DMS 273 (cell line): ENCODE measurements at regions not wholly inside any gene's neighbourhood (a gene's known extent, or its start where the extent isn't known, plus 50 kb on each side); places are given as distances from the start of the nearest gene placed in this dataset.

Experiments used
- DNase-seq: peaks from one replicate; lab custom pipeline; 2025; ENCODE audit not compliant: unreplicated experiment; lab: John Stamatoyannopoulos, UW

GRCh38 chr9:115914291-115914690 lies 239.3 kb upstream of the PAPPA start:
- no peak for DNase-seq

DNA sequence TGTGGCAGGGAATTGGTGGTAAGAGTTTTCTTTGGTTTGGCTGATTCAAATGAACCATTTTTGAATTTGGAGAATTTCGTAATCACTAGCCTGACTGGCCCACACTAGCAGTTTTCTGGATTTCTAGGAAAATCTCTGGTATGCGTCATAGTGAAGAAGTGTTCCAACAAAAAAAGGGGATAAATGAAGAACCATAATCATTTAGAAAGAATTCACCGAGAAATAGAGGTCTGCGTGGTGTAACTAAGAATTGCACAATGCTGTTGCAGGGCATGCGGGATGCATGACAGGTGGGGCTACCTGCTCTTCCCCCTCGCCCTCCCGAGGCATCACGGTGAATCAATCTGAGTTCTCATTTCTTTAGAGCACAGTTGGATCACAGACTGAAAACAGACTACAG lies 232.3 kb upstream of the PAPPA start:
- no peak for DNase-seq

- DNase-seq, result no peak
Observed at GRCh38 chr9:115922444-115922843, 231.1 kb upstream of the PAPPA start.

DNA sequence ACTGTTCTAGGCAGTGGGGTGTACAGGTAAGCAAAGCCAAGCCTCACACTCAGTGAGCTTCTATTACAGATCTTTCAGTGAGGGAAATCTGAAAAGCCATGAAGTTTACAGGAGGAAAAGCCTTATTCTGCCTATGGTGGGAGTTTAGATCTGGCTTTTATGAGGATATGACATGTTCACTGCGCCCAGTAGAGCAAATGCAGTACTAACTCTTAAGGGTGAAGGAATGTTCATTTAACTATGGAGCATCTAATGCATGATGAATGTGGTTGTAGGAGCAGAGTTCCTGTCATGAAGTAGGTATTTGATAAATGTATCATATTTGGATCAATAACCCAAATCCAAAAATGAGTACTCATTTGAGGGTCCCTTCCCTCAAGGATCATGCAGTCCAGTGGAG lies 230.2 kb upstream of the PAPPA start:
- no peak for DNase-seq

GRCh38 chr9:115923903-115924668 lies 229.5 kb upstream of the PAPPA start:
- no peak for DNase-seq

- no peak for DNase-seq
Observed at GRCh38 chr9:115924669-115924987, 229.0 kb upstream of the PAPPA start.

DNA sequence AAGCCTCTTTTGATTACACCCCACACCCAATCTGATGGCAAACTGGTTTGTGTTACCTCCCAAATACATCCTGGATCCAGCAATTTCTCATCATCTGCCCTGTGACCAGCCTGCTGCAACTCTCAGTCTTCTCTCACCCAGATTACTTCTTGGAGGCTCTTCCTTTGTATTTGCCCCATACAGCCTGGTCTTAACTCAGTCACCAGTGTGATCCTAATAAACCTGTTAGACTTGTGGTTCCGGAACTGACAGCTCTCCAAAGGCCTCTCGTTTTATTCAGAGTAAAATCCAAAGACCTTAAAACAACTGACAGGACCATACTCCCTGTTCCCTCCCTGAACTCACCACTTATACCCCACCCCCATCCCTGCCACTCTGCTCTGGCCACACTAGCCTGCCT lies 228.2 kb upstream of the PAPPA start:
- no peak for DNase-seq

- DNase-seq, result no peak
Observed at GRCh38 chr9:115930472-115930871, 223.1 kb upstream of the PAPPA start.

DNA sequence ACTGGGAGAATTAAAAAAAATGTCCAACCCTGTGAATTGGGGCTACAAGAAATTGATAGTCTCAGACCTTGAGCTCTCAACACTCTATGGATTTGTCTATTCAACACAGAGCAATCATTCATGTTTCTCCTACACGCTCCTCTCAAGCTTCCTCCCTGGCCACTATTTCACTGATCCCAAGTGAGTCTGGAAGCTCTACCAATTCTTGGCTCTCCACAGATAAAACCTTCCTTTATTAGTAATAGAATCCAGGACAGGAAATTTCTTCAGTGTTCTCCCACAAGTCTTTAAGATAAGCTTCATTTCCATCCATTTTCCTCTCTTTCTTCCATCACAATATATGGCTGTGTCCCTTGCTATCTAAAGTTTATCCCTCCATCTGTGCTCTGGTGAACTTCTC lies 215.1 kb upstream of the PAPPA start:
- no peak for DNase-seq

DNA sequence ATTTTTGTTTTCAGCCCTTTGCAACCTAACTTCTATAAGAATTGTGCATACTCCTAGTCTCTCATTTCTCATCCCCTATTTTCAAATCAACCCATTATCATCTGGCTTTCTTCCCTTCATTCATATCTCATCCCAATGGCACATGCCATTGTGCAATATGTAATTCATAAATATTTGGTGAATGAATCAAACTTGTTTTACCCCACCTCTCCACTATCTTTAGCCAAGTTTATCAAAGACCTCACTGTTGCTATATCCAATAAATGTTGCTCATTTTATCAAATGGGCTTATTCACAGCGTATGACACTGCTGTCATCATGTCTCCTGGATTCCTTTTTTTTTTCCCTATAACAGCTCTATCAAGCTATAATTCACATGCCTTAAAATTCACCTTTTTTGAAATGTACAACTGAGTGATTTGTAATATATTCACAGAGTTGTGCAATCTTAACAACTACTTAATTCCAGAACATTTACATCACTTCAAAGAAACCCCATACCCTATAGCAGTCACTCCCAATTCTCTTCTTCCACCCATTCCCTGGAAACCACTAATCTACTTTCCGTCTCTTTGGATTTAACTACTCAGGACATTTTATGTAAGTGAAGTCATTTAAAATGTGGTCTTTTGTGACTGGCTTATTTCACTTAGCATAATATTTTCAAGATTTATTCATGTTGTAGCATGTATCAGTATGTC lies 214.4 kb upstream of the PAPPA start:
- DNase-seq, result no peak

DNA sequence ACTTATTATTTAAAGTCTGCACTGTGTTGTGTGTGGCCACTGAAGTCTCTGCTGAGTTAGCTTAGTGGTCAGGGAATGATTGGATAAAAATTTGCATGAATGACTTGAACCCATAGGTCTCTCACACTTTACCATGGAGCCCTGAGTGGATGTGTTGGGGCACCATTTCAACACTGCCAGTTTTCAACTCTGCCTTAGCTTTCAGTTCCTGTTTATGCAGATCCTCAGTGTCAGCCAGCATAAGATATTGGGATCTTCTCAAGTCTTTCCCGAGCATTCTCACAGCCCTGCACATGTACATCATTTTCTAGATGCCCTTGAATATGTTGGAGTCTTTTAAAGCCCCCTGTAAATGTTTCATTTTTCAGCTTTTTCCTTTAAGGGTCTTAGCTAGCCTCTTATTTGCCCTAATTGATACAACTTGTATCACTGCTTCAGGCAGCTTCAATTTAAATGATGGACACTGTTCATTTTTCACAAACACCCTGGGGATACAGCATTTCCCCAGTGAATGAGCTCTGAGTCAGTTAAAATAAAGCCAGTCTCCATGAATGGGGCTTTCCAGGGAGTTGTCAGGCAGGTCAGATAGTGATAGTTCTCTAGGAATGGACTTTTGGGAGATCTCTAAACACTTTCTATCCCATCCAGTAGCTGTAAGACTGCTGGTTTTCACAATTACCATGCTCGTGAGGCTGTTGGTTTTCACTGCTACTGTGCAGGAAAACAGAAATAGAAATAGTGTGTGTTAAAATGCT lies 211.9 kb upstream of the PAPPA start:
- DNase-seq, result no peak

- no peak for DNase-seq
Observed at GRCh38 chr9:115943431-115944165, 210.0 kb upstream of the PAPPA start.

GRCh38 chr9:115944166-115944948 lies 209.2 kb upstream of the PAPPA start:
- DNase-seq, result peak; percentile 9

DNA sequence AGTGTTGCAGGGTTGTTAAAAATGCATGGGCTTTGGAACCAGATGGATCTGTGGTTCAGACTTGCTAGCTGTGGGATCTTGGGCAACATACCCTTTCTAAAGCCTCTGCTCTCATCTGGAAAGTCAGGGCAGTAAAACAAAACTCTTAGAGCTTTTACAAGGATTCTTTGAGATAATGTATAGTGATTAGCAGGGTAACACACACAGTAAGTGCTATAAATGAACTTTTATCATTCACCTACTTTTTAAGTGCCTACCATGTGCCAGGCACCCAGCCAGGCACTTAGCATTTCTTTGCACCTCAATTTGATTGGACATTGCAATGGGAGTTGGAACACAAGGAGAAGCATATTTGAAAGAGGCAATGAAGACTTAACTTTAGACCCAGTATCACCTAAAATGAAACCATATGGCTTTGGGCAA lies 208.6 kb upstream of the PAPPA start:
- no peak for DNase-seq

DNA sequence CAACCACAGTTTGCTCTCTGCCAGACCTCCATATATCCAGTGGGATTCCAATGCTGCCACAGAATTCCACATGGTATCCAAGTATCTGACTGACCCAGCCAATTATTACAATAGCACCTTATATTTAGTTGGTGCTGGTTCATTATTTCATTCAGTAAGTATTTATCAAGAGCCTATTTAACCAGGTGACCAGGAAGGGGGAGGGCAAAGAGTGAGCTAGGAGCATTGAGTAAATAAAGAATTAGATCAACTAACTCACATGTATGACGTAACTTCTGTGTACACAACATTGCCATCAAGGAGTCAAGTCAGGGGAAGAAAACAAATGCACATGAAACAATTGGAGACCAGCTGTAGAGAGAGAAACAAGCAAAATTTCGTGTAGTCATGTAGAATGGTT lies 207.1 kb upstream of the PAPPA start:
- DNase-seq, result no peak

DNA sequence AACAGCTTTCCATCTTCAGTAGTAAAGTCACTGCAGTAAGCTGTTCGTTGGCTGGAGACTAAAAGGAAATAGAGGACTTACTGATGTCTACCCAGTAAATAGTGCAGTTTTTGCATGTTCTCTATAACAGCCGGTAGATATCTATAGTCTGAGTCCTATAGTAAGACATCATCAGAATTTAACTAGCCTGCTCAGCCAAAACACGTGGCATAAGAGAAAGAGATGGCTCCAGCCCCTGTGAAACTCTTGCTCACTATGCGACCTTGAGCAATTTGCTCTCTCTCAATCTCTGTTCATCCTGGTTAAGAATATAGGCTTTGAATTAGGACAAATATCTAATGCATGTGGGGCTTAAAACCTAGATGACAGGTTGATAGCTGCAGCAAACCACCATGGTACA lies 201.6 kb upstream of the PAPPA start:
- DNase-seq, result no peak

DNA sequence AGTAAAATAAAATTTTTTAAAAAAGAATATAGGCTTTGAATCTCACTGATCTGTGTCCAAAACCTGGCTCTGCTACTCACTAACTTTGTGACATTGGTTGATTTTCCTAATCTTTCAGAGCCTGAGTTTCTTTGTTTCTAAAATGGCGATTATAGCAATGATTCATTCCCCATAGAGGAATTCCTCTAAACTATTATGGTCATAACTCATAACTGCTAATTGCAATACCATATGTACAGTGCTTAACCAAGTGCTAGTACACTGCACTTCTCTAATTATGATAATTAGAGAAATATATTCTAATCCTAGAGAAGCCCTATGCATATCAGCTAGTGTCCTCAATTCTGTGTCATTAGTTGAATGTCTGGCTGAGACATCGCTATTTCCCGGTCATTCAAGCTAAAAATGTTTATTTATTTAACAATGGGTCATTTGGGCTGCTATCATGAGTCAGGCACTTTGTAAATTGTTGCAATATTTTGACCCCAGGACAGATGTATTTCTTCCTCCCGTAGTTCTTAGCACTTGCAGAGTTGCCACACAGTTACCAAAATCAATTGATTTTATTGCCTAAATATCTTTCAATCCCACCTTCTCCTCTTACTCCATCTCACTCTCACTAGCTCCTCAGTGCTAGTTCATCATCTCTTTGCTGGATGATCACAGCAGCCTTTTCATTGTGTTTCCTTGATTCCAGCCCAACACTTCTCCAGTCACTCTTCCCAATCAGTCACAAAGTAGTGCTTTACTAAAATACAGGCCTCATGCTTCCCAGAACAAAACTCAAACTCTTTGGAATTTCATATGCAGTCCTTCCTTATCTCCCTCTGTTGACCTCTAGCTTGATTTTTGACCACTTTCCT lies 200.9 kb upstream of the PAPPA start:
- DNase-seq, result no peak

- no peak for DNase-seq
Observed at GRCh38 chr9:115956371-115956770, 197.2 kb upstream of the PAPPA start.

DNA sequence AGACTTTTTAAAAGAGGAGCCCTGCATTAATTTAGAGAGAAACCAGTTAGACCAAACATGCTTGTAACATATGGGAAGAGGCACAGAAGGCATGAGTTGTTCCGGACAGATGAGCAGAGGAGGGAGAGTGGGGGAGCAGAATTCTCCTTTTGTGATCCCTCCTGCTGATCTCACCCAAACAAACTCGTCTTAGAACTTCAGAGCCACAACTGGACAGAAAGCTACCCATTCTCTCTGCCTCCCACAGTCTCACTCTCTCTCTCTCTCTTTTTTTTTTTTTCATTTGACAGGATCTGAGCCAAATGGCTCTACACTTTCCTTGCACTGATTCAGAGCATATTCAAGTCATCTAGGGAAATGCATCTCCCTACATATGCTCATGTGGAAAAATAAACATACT lies 196.0 kb upstream of the PAPPA start:
- no peak for DNase-seq
